ENCODE measurements at regions not wholly inside any gene's neighbourhood (a gene's known extent, or its start where the extent isn't known, plus 50 kb on each side); places are given as distances from the start of the nearest gene placed in this dataset.

DNA sequence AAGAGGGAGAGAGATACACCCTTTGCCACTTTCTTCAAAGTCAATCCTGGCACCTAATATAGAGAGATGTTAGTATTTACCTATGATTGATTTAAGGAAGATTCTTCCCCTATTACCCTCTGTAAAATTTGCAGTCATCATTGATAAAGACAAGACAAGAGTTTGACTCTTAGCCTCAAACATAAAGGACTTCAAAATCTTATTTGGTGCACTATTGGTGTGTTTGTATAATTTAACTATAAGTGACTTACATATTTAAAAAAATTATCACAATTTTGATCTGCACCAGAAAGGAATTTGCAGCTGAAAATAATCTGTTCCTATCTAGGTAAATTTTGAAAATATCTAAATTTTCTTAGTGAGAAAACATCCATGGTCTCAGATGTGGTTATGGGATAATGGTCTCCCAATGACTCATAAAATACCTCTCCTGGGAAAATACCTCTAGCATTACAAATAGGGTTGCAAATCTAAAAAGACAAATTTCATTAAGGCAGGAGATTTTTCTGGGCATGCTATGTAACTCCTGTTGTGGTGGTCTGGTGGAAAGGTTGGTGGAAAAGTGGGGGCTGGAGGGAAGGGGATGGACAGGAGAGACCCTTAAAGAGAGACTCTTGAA is 173.6 kb upstream of the MED14 start:
- TF ChIP-seq, protein P1, sequence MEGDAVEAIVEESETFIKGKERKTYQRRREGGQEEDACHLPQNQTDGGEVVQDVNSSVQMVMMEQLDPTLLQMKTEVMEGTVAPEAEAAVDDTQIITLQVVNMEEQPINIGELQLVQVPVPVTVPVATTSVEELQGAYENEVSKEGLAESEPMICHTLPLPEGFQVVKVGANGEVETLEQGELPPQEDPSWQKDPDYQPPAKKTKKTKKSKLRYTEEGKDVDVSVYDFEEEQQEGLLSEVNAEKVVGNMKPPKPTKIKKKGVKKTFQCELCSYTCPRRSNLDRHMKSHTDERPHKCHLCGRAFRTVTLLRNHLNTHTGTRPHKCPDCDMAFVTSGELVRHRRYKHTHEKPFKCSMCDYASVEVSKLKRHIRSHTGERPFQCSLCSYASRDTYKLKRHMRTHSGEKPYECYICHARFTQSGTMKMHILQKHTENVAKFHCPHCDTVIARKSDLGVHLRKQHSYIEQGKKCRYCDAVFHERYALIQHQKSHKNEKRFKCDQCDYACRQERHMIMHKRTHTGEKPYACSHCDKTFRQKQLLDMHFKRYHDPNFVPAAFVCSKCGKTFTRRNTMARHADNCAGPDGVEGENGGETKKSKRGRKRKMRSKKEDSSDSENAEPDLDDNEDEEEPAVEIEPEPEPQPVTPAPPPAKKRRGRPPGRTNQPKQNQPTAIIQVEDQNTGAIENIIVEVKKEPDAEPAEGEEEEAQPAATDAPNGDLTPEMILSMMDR (conservative IDR thresholded peaks at IDR 0.05; ENCODE audit: low read length) = no peak
- TF ChIP-seq EZH2phosphoT487 (IDR thresholded peaks at IDR 0.05; ENCODE audit: borderline replicate concordance, low read depth, low read length) = no peak

Measured in OCI-LY7 (cell line).